GM18870 (cell line): ENCODE measurements at regions not wholly inside any gene's neighbourhood (a gene's known extent, or its start where the extent isn't known, plus 50 kb on each side); places are given as distances from the start of the nearest gene placed in this dataset.
"Not testable (repeated sequence)": the region's sequence is repeated elsewhere in the genome, so short reads cannot be mapped to it uniquely, and the experiment has no call there.

Source experiments
- ATAC-seq: cut with Tn5 transposase; IDR thresholded peaks from one replicate; pipeline ENCODE4 v1.9.1; 2021; ENCODE audit warnings: moderate library complexity; ENCODE audit not compliant: unreplicated experiment

DNA sequence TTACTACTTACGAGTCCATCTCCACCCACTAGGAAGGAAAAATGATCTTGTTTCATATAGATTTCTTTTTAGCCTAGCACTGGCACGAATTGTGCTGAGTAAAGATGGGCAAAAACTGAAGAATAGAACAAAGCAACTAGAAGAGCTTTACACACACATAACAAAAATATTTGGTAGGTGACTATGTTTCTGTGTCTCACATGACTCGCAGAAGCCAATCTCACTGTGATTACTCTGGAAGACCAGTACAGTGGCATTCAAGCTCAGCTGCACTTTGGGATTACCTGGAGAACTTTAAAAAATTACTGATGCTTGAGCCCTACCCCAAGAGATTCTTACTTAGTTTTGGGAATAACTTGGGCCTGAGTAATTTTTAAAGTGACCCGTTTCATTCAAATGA is 378.7 kb downstream of the METTL4 start:
- no peak for ATAC-seq

DNA sequence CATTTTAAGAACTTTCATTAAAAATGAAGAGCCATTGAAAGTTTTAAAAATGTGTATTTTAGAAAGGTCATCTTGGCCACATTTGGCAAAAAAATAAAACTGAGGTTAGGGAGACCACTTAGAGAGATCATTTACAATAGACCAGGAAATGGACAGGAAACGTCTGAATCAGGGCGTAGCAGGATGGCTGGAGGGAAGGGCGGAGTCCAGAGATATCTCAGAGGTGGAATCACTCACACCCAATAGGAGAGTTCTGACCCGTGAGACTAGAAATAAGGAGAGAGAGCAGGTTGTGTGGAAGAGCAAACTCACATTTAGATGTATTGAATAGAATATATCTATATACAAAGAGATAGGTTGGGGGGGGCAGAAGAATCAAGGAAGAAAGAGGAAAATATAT is 373.4 kb downstream of the METTL4 start:
- no peak for ATAC-seq

DNA sequence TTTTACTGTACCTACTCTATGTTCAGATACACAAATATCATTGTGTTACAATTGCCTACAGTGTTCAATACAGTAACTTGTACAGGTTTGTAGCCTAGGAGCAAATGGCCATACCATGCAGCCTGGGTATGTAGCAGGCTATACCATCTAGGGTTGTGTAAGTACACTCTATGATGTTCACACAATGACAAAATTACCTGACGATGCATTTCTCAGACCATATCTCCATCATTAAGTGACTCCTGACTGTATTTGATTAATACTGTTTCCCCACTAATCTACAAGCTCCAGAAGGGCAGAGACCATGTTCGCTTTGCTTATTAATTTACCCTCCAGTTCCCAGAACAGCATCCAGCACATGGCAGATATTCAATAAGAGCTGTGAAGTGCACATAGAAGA is 372.2 kb downstream of the METTL4 start:
- no peak for ATAC-seq

DNA sequence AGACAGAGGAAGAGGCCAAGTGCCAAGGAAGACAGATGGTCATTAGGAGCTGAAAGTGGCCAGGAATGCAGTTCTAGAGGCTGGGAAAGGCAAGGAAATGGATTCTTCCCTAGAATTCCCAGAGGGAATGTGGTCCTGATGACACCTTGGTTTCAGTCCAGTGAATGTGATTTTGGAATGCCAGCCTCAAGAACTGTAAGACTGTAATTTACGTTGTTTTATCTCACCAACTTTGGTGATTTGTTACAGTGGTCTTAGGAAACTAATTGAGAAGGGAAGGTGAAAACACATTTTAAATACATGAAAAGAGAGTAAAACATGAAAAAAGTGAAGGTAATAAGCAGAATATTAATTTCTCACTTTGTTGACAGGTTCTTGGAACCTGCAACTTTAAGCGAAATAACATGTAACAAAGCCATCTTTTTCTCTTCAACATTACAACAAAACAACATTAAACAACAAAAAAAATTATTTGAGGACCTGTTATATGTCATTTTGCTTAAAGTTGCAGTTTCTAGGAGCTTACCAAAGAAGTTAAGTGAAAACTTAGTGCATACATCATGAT is 370.2 kb downstream of the METTL4 start:
- ATAC-seq, result no peak

DNA sequence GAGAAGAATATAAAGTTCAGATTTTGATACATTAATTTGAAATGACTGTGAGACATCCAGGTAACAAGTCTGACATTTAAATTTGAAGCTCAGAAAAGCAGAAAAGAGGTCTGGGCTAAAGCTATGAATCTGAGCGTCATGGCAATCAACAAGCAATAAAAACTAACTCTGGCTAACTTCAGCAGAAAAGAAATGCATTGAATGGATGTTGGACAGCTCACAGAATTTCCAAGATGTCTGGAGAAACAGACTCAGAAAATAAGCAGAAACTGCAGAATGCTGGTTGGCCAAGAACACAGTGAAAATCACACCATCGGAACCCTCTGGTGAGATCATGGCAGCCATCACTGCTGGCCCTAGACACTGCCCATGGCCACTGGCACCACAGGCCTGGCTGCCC is 366.6 kb downstream of the METTL4 start:
- ATAC-seq, result no peak

DNA sequence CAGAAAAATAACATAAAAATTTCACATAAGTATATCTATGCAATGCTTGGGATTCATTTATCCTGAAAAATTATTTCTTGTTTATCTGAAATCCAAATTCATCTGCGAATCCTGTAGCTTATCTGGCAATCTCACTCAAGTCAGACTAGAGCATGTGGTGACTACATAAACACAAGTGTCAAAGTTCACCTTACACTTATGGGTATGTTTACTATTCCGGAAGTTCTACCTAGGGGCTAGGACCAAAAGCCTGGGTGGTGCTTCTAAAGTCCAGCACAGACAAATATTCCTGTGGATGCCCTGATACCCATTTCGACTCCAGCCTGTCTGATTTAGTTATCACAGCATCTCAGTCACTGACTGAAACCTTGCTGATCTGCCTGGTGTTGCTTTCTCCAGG is 364.0 kb downstream of the METTL4 start:
- ATAC-seq, result no peak

DNA sequence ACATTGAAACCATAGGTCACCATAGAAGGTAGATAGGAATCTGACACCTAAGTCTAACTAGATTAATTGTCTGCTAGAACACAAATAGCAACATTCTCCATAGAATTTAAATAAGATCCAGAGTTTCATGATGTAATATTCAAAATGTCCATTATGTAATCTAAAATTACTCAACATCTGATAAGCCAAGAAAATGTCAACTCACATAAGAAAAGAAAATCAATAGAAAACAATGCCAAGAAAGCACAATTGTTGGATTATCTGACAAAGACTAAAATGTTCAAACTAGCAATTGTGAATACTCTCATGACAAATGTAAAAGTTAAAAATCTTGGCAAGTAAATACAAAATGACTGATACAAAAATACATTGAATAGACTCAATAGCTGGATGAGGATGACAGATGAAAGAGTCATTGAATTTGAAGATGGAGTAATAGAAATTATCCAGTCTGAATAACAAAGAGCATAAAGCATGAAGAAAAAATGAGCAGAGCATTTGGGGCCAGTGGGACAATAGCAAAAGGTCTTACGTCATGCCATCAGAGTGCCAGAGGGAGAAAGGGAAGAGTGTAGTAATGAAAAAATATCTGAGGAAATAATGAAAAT is 358.6 kb downstream of the METTL4 start:
- no peak for ATAC-seq

DNA sequence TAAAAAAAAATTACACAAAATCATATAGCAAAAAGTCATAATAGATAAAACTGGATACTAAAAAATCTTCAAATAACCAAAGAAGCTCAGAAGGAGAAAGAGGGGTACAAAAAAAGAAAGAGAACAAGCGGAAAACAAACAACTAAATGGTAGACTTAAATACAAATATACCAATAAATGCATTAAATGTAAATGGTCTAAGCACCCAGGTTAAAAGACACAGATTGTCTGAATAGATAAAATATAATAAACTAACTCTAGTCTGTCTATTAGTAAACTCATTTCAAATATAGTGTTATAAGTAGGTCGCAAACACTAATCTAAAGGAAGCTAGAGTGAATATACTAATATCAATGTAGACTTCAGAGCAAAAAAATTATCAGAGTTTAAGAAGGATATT is 357.4 kb downstream of the METTL4 start:
- ATAC-seq, result no peak

DNA sequence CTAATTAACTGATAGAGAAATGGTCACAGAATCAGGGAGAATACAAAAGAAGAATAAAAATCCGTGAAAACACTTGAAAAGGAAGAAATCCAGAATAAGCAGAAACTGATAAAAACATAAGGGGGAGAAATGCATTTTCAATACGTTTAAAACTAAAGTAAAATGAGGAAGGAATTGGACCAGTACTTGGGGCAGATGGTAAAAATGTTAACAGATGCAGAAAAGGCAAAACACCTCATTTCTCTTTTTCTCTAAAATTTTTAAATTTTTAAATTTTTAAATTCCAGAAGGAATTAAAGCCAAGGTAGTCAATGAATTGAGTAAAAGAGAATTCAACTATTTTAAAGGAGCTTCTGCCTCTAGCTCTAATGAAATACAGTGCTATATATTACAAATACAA is 353.9 kb downstream of the METTL4 start:
- no peak for ATAC-seq

DNA sequence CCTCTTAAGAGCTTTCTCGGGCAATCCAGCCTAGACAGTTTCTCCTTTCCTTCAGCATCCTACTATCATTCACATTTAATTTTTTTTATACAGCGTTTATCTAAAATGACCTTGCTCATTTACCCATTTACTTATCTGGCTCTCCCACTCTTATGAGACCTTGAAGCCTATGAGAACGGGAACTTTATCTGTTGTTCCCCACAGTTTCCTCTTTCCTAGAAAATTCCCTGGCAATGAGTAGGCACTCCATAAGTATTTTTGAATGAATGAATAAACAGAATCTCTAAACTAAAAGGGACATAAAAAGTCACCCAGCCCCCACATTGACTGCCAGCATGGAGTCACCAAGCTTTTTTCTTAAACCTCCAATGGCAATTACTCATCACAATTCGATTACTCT is 353.2 kb downstream of the METTL4 start:
- no peak for ATAC-seq

DNA sequence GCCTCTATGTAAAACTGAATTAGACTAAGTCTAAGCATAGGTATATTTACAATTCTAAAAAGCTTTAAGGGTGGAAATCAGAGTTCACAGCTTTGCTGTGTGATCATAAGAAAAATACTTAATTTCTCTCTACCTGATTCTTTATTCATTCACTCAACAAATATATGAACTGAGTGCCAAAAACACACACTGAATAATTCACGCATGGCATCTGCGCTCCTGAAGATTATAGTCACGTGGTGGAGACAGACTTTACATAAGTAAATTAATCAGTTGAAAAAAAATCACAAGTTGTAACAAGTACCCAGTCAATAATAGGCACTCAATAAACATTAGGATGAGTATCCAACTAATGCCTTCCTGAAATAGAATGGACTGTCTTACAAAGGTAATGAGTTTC is 351.6 kb downstream of the METTL4 start:
- ATAC-seq, result no peak

DNA sequence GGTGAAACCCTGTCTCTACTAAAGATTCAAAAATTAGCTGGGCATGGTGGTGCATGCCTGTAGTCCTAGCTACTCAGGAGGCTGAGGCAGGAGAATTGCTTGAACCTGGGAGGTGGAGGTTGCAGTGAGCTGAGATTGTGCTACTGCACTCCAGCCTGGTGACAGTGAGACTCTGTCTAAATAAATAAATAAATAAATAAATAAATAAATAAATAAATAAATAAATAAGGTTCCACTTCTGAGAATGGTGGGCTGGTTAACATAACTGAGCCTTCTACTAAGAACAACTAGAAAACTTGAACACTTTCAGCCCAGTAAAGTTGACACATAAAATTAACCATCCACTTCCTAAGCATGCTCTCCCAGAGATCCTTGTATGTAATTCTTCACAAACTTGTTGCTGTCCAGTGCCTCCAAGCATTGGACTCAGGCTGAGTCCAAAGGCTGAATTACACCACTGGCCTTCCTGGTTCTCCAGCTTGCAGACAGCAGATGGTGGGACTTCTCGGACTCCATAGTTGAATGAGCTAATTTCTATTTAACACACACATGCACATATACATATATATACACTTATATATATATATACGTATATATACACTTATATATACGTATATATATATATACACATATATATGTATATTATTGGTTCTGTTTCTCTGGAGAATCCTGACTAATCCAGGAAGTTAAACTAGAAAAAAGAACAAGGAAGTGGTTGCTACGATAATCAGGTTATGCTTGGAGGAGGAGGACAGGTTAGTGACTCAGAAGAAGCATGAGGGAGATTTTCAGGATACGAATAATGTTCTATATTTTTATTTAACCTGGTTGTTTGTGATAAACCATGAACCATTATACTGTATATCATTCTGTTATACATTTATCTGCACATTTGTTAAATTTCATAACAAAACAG is 348.8 kb downstream of the METTL4 start:
- ATAC-seq, result no peak

DNA sequence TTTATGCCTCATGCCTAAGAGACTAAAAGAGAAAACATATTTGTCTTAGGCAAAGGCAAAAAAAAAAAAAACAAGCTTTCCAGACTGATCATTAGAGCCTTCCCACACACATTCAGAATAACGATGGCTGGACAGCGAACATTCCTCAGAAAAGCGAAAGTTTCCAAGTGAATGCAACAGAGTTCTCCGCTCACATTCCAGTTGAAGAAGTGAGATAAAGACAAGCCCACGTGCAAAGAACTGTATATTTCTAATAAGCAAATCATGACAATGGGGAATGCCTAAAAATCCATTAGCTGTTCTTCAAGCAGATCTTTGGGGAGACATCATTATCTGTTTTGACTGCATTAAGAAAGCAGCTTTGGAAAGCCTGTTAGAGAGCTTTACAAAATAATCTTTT is 347.9 kb downstream of the METTL4 start:
- ATAC-seq, result no peak

DNA sequence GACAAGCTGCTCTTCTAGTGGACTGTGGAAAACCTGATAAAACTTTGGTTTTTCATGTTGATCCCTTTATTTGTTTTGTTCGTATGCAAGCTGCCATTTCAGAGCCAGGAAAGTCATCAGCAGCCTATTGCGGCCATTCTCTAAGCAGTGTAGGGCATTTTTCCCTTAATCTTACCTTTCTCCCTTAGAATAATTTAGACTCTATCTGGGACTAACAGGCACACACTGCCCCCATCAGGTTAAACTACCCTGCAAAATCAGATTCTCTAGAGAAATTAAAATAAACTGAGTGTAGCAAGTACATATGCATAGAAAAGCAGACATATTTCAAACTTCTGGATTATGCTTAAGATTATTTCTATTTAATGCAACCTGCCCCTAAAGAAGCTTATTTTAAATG is 347.5 kb downstream of the METTL4 start:
- ATAC-seq, result no peak

DNA sequence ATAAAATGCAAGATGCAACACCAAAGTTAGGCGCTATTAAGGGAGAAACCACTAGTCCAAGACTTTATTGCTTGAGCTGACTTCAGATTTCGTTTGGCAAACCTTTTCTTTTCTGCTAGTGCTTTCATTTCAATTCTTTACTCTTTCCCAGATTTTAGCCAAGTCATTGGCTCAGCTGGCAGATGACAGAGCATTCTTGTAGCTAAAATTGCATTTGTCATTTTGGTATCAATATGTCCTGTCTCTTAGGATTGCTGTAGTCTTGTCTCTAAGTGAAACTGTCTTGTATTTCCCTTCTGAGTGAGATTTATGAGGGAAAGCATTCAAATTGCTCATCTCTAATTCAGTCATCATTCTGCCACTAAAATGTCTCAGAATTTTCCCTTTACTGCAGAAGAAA is 335.1 kb downstream of the METTL4 start:
- ATAC-seq, result no peak

DNA sequence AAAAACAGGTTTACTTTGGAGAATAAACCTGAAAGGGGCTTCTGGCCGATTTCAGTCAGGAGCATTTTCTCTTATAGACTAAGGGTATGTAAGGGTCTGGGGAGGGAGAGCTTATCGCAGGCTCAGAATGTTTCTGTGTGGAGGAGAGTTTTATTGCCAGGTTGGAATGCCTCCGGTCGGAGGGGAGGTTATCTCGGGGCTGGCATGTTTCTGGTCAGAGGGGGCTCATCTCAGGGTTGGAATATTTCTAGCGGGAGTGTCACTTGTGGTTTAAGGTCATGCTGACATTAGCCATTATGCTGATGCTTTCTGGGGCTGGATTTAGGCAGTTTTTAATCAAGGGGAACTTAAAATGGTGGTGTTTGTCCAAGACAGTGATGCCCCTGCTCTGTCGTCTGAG is 333.6 kb downstream of the METTL4 start:
- ATAC-seq, result no peak

DNA sequence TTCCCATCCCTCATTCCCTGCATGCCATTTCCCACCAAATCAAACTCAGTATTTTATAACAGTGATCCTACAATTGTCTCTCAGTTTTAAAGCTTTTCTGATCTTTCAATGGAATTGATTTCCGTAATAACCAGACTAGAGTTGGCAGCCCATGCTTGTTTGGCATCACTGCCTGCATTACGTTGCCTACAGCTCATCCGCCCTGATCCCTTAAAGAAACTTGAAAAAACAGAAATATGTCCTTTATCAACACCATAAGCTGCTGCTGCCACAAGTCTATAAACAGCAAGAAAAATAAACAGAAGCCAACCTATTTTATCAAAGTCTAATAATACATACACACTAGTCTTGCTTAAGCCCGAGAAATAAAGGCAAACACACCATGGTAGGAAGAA is 331.0 kb downstream of the METTL4 start:
- no peak for ATAC-seq

DNA sequence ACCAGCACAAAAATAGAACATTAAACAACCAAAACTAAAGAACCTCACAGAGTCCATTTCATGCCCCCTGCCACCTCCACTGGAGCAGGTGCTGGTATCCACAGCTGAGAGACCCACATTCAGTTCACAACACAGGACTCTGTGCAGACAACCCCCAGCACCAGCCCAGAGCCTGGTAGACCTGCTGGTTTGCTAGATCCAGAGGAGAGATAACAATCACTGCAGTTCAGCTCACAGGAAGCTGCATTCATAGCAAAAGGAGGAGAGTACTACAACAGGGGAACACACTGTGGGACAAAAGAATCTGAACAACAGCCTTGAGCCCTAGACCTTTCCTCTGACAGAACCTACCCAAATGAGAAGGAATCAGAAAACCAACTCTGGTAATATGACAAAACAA is 326.7 kb downstream of the METTL4 start:
- no peak for ATAC-seq

DNA sequence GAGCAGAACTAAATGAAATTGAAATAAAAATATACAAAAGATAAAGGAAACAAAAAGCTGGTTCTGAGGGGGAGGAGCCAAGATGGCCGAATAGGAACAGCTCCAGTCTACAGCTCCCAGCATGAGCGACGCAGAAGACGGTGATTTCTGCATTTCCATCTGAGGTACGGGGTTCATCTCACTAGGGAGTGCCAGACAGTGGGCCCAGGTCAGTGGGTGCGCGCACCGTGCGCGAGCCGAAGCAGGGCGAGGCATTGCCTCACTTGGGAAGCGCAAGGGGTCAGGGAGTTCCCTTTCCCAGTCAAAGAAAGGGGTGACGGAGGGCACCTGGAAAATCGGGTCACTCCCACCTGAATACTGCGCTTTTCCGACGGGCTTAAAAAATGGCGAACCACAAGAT is 324.2 kb downstream of the METTL4 start:
- not testable (repeated sequence) for ATAC-seq

DNA sequence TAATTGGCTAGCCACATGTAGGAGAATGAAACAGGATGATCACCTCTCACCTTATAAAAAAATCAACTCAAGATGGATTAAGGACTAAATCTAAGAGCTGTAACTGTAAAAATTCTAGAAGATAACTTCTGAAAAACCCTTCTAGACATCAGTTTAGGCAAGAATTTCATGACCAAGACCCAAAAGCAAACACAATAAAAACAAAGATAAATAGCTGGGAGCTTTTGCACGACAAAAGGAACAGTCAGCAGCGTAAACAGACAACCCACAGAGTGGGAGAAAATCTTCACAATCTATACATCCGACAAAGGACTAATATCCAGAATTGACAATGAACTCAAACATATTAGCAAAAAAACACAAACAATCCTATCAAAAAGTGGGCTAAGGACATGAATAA is 316.3 kb downstream of the METTL4 start:
- ATAC-seq, result no peak

DNA sequence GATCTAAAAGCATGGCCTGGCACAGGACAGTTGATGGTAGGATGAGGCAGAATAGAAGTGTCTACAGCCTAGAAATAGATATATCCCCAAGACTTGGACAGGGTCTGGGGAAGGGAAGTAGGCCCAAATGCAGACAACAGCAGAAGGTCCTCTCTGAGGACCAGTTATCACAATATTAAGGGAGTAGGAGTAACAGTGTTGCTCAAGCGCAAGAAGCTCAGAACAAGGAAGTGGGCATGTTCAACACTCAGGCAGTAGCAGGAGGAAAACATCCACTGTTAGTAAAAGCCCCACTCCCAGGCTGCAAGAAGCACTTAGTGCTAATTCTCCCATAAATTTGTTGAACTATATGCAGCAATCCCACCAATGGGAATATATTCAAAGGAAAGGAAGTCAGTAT is 314.7 kb downstream of the METTL4 start:
- ATAC-seq, result no peak

DNA sequence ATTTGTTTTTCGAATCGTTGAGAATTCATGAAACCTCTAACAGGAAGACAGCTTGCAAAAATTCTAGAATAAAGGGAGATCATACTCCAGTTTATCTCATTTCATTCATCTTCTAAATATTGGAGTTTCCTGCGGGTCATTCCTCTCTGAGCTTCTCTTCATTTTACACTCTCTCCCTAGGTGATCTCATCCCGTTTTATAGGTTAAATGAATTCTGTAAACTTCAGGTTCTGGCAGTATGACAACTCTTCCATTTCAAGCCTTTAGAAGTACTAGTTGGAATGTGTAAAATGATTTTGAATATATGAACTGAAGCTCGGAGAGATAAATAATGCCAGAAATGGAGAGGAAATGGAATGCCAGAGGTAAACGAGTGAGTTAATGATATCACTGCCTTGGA is 312.4 kb downstream of the METTL4 start:
- ATAC-seq, result no peak
